Right hindlimb (tissue), 1 donor: ENCODE measurements at regions not wholly inside any gene's neighbourhood (a gene's known extent, or its start where the extent isn't known, plus 50 kb on each side); places are given as distances from the start of the nearest gene placed in this dataset.
"Not testable (repeated sequence)": the region's sequence is repeated elsewhere in the genome, so short reads cannot be mapped to it uniquely, and the experiment has no call there.

Experiments
- DNase-seq: peaks from one replicate; pipeline ENCODE4 v3.0.0-alpha.2; 2018

- DNase-seq = no peak
These were observed 409.2 kb downstream of the HTR1A start for GRCh38 chr5:63553073-63553472.

GRCh38 chr5:63535840-63536602, 426.2 kb downstream of the HTR1A start:
- no peak for DNase-seq

- no peak for DNase-seq
These were observed 438.0 kb downstream of the HTR1A start for GRCh38 chr5:63524281-63524680.

GRCh38 chr5:63516006-63516405, 446.2 kb downstream of the HTR1A start:
- DNase-seq = no peak

GRCh38 chr5:63500242-63500641, 462.0 kb downstream of the HTR1A start:
- no peak for DNase-seq

- no peak for DNase-seq
These were observed 467.0 kb downstream of the HTR1A start for GRCh38 chr5:63495225-63495624.

- DNase-seq = no peak
These were observed 478.9 kb downstream of the HTR1A start for GRCh38 chr5:63483338-63483737.

- no peak for DNase-seq
These were observed 488.8 kb downstream of the HTR1A start for GRCh38 chr5:63473335-63473967.

- no peak for DNase-seq
These were observed 506.0 kb downstream of the HTR1A start for GRCh38 chr5:63456279-63456678.

GRCh38 chr5:63451188-63451587, 511.1 kb downstream of the HTR1A start:
- no peak for DNase-seq

GRCh38 chr5:63439537-63439936, 522.7 kb downstream of the HTR1A start:
- DNase-seq = no peak

- no peak for DNase-seq
These were observed 552.5 kb downstream of the HTR1A start for GRCh38 chr5:63409737-63410136.

- no peak for DNase-seq
These were observed 553.3 kb downstream of the HTR1A start for GRCh38 chr5:63408984-63409383.

- DNase-seq = peak; percentile 44
These were observed 560.7 kb downstream of the HTR1A start for GRCh38 chr5:63401436-63402046.

GRCh38 chr5:63400079-63400478, 562.2 kb downstream of the HTR1A start:
- no peak for DNase-seq

- no peak for DNase-seq
These were observed 563.9 kb downstream of the HTR1A start for GRCh38 chr5:63398346-63398745.

GRCh38 chr5:63388188-63388587, 574.1 kb downstream of the HTR1A start:
- not testable (repeated sequence) for DNase-seq

- no peak for DNase-seq
These were observed 586.4 kb downstream of the HTR1A start for GRCh38 chr5:63375851-63376250.

- no peak for DNase-seq
These were observed 588.2 kb downstream of the HTR1A start for GRCh38 chr5:63374085-63374484.

GRCh38 chr5:63351164-63351563, 611.1 kb downstream of the HTR1A start:
- no peak for DNase-seq

GRCh38 chr5:63346451-63346850, 615.8 kb downstream of the HTR1A start:
- DNase-seq = no peak

- DNase-seq = no peak
These were observed 620.8 kb downstream of the HTR1A start for GRCh38 chr5:63341442-63341841.

GRCh38 chr5:63323926-63324325, 638.3 kb downstream of the HTR1A start:
- DNase-seq = no peak

- DNase-seq = no peak
These were observed 647.7 kb downstream of the HTR1A start for GRCh38 chr5:63314551-63314950.
